DOHH2 (cell line): ENCODE measurements at regions not wholly inside any gene's neighbourhood (a gene's known extent, or its start where the extent isn't known, plus 50 kb on each side); places are given as distances from the start of the nearest gene placed in this dataset.

Experiments
- EZH2phosphoT487 ChIP-seq: fragments of 200-600 bp; sonication (generic); IDR thresholded peaks from 2 replicates; pipeline ENCODE4 v1.6.1; 2017; ENCODE audit warnings: borderline replicate concordance, mild to moderate bottlenecking, antibody characterized with exemption, low read length, moderate library complexity, mixed read lengths
- TF ChIP-seq, protein P1 (sequence below): fragments of 200-600 bp; sonication (generic); IDR thresholded peaks from one replicate; pipeline ENCODE4 v1.5.1; 2014; ENCODE audit warnings: antibody characterized with exemption, mild to moderate bottlenecking, low read depth, low read length; ENCODE audit not compliant: poor library complexity, severe bottlenecking

DNA sequence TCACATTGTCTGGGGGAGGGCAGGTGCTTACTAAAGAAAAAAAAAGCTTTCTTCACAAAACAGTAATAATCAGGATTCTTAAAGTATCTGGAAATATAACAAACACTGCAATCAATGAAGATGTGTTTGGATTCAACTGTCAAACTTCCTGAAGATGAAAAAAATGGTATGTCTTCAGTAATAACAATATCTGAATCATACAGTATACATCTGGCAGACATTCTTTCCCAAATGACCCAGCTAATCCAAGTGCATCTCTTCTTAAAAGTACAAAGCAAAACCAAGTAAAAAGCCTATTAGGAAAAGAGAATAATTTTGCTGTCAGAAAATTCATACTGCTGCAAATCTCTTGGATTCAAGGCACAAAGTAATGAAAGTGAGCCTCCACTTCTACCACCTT lies 145.0 kb upstream of the MCTP2 start:
- TF ChIP-seq, protein P1, sequence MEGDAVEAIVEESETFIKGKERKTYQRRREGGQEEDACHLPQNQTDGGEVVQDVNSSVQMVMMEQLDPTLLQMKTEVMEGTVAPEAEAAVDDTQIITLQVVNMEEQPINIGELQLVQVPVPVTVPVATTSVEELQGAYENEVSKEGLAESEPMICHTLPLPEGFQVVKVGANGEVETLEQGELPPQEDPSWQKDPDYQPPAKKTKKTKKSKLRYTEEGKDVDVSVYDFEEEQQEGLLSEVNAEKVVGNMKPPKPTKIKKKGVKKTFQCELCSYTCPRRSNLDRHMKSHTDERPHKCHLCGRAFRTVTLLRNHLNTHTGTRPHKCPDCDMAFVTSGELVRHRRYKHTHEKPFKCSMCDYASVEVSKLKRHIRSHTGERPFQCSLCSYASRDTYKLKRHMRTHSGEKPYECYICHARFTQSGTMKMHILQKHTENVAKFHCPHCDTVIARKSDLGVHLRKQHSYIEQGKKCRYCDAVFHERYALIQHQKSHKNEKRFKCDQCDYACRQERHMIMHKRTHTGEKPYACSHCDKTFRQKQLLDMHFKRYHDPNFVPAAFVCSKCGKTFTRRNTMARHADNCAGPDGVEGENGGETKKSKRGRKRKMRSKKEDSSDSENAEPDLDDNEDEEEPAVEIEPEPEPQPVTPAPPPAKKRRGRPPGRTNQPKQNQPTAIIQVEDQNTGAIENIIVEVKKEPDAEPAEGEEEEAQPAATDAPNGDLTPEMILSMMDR: no peak
- TF ChIP-seq EZH2phosphoT487: no peak
